Colonic mucosa (tissue), 4 donors: ENCODE measurements at regions not wholly inside any gene's neighbourhood (a gene's known extent, or its start where the extent isn't known, plus 50 kb on each side); places are given as distances from the start of the nearest gene placed in this dataset.

Source experiments
- DNase-seq: peaks from one replicate; pipeline ENCODE4 v3.0.0-alpha.2; 2020
- H3K27ac ChIP-seq: fragments of 200-600 bp; one replicate; pipeline ENCODE4 v1.8.0; 2021
- H3K27me3 ChIP-seq: fragments of 200-600 bp; one replicate; pipeline ENCODE4 v1.8.0; 2021
- H3K36me3 ChIP-seq: fragments of 200-600 bp; one replicate; pipeline ENCODE4 v1.8.0; 2021
- H3K4me1 ChIP-seq: fragments of 200-600 bp; one replicate; pipeline ENCODE4 v1.8.0; 2021; ENCODE audit warnings: mild to moderate bottlenecking
- H3K4me3 ChIP-seq: fragments of 200-600 bp; one replicate; pipeline ENCODE4 v1.8.0; 2021
- H3K9ac ChIP-seq, 2 donors: one replicate each; pipeline ENCODE4 v1.7.0; 2013; ENCODE audit warnings: control low read depth in 2 of 2, low read depth in 2 of 2, low read length in 2 of 2
- H3K9me3 ChIP-seq: fragments of 200-600 bp; one replicate; pipeline ENCODE4 v1.8.0; 2021
- CTCF ChIP-seq: fragments of 200-600 bp; IDR thresholded peaks from one replicate; pipeline ENCODE4 v1.8.0; 2022; ENCODE audit warnings: antibody characterized with exemption, mild to moderate bottlenecking
- intact Hi-C: fragments of 100-400 bp; cut with DNase I; formaldehyde crosslinking; loops from one replicate; pipeline ENCODE4 v1.14.1; 2022
- donor health status: healthy.
- donor health status: DM: no; HTN: no; CAD: no.
- donor health status: DM: no; HTN: no; CAD: no.

- no peak for TF ChIP-seq CTCF
- no peak for DNase-seq
- Histone ChIP-seq H3K27me3 (no peaks in the 10 kb centered on the region), H3K36me3 (no peaks in the 10 kb centered on the region), H3K9ac (no peak overlapping the region), H3K4me1 (no peaks in the 10 kb centered on the region), H3K4me3 (no peak overlapping the region), H3K27ac (no peak overlapping the region), H3K9me3 (no peaks in the 10 kb centered on the region)
- intact Hi-C loops, result no loop called here
Observed at GRCh38 chr6:164791498-164791897, 517.9 kb downstream of the C6orf118 start.

- no peaks in the 10 kb centered on the region for H3K9me3 ChIP-seq
- DNase-seq, result no peak
- no peaks in the 10 kb centered on the region for H3K4me1 ChIP-seq
- H3K9ac ChIP-seq, result no peak overlapping the region
- intact Hi-C loops, result no loop called here
- no peak overlapping the region for H3K27ac ChIP-seq
- no peaks in the 10 kb centered on the region for H3K27me3 ChIP-seq
- H3K36me3 ChIP-seq, result no peaks in the 10 kb centered on the region
- no peak for TF ChIP-seq CTCF
- no peak overlapping the region for H3K4me3 ChIP-seq
Observed at GRCh38 chr6:164763788-164764187, 545.6 kb downstream of the C6orf118 start.

- H3K4me3 ChIP-seq, result no peak overlapping the region
- no peaks in the 10 kb centered on the region for H3K9me3 ChIP-seq
- intact Hi-C loops, result no loop called here
Observed at GRCh38 chr6:164757451-164757850, 552.0 kb downstream of the C6orf118 start.

GRCh38 chr6:164756723-164757122 is 552.7 kb downstream of the C6orf118 start:
- intact Hi-C loops, result no loop called here
- no peak overlapping the region for H3K4me3 ChIP-seq
- H3K27me3 ChIP-seq, result no peaks in the 10 kb centered on the region
- H3K9ac ChIP-seq, result no peak overlapping the region
- no peaks in the 10 kb centered on the region for H3K9me3 ChIP-seq
- TF ChIP-seq CTCF, result no peak
- no peak for DNase-seq
- no peak overlapping the region for H3K27ac ChIP-seq
- no peaks in the 10 kb centered on the region for H3K4me1 ChIP-seq
- H3K36me3 ChIP-seq, result no peaks in the 10 kb centered on the region

More at GRCh38 chr6:164757451-164757850, 552.0 kb downstream of the C6orf118 start:
- DNase-seq, result no peak
- TF ChIP-seq CTCF, result no peak
- no peaks in the 10 kb centered on the region for H3K36me3 ChIP-seq
- H3K27ac ChIP-seq, result no peak overlapping the region
- H3K4me1 ChIP-seq, result no peaks in the 10 kb centered on the region
- H3K9ac ChIP-seq, result no peak overlapping the region
- H3K27me3 ChIP-seq, result no peaks in the 10 kb centered on the region

- Histone ChIP-seq H3K4me3 (no peak overlapping the region), H3K36me3 (no peaks in the 10 kb centered on the region), H3K4me1 (no peaks in the 10 kb centered on the region), H3K27me3 (no peaks in the 10 kb centered on the region), H3K27ac (no peak overlapping the region), H3K9me3 (no peaks in the 10 kb centered on the region), H3K9ac (no peak overlapping the region)
- no peak for TF ChIP-seq CTCF
- no peak for DNase-seq
- intact Hi-C loops, result no loop called here
Observed at GRCh38 chr6:164756142-164756541, 553.3 kb downstream of the C6orf118 start.

GRCh38 chr6:164753517-164753916 is 555.9 kb downstream of the C6orf118 start:
- DNase-seq, result no peak
- H3K27ac ChIP-seq, result no peak overlapping the region
- no peaks in the 10 kb centered on the region for H3K27me3 ChIP-seq
- H3K9me3 ChIP-seq, result no peaks in the 10 kb centered on the region
- no peak for TF ChIP-seq CTCF
- no peak overlapping the region for H3K9ac ChIP-seq
- H3K36me3 ChIP-seq, result no peaks in the 10 kb centered on the region
- no peaks in the 10 kb centered on the region for H3K4me1 ChIP-seq
- no peak overlapping the region for H3K4me3 ChIP-seq
- intact Hi-C loops, result no loop called here
